Dendritic cell treated with granulocyte-macrophage colony-stimulating factor and Interleukin-4, amounts not matched to agents 40 ng/mL and 50 ng/mL, for 4 days (primary cell): ENCODE measurements at regions not wholly inside any gene's neighbourhood (a gene's known extent, or its start where the extent isn't known, plus 50 kb on each side); places are given as distances from the start of the nearest gene placed in this dataset.

Experiments
- H3K27ac Mint-ChIP-seq: one replicate; pipeline ENCODE4 v1.8.0; 2022; ENCODE audit warnings: mild to moderate bottlenecking, mixed read lengths
- H3K27me3 Mint-ChIP-seq: one replicate; pipeline ENCODE4 v1.8.0; 2022; ENCODE audit warnings: mild to moderate bottlenecking, mixed read lengths
- H3K36me3 Mint-ChIP-seq: one replicate; pipeline ENCODE4 v1.8.0; 2022; ENCODE audit warnings: low read depth, mixed read lengths
- H3K4me1 Mint-ChIP-seq: one replicate; pipeline ENCODE4 v1.8.0; 2022; ENCODE audit warnings: low read depth, mixed read lengths
- H3K4me3 Mint-ChIP-seq: one replicate; pipeline ENCODE4 v1.8.0; 2022; ENCODE audit warnings: mild to moderate bottlenecking, moderate library complexity, mixed read lengths
- H3K9me3 Mint-ChIP-seq: one replicate; pipeline ENCODE4 v1.8.0; 2022; ENCODE audit warnings: mixed read lengths
- intact Hi-C: fragments of 100-400 bp; cut with micrococcal nuclease; formaldehyde crosslinking; loops from one replicate; pipeline ENCODE4 v1.15.0; 2022

- intact Hi-C loops = no loop called here
- no peak overlapping the region for H3K27ac Mint-ChIP-seq
- no peak overlapping the region for H3K4me3 Mint-ChIP-seq
- no peaks in the 10 kb centered on the region for H3K9me3 Mint-ChIP-seq
- H3K36me3 Mint-ChIP-seq = no peaks in the 10 kb centered on the region
- no peaks in the 10 kb centered on the region for H3K27me3 Mint-ChIP-seq
- no peaks in the 10 kb centered on the region for H3K4me1 Mint-ChIP-seq
Observed at GRCh38 chr20:21653628-21654027, 51.8 kb upstream of the PAX1 start.

- intact Hi-C loops = no loop called here
- H3K4me3 Mint-ChIP-seq = no peak overlapping the region
- H3K36me3 Mint-ChIP-seq = no peaks in the 10 kb centered on the region
- no peak overlapping the region for H3K27ac Mint-ChIP-seq
- peaks cover 36% of the 10 kb centered on the region for H3K9me3 Mint-ChIP-seq
- no peaks in the 10 kb centered on the region for H3K4me1 Mint-ChIP-seq
- H3K27me3 Mint-ChIP-seq = no peaks in the 10 kb centered on the region
Observed at GRCh38 chr20:21643417-21643816, 62.0 kb upstream of the PAX1 start.

GRCh38 chr20:21640556-21640955, 64.9 kb upstream of the PAX1 start:
- H3K27ac Mint-ChIP-seq = no peak overlapping the region
- no peaks in the 10 kb centered on the region for H3K4me1 Mint-ChIP-seq
- H3K36me3 Mint-ChIP-seq = no peaks in the 10 kb centered on the region
- no peaks in the 10 kb centered on the region for H3K27me3 Mint-ChIP-seq
- peaks cover 19% of the 10 kb centered on the region for H3K9me3 Mint-ChIP-seq
- H3K4me3 Mint-ChIP-seq = no peak overlapping the region
- intact Hi-C loops = no loop called here

DNA sequence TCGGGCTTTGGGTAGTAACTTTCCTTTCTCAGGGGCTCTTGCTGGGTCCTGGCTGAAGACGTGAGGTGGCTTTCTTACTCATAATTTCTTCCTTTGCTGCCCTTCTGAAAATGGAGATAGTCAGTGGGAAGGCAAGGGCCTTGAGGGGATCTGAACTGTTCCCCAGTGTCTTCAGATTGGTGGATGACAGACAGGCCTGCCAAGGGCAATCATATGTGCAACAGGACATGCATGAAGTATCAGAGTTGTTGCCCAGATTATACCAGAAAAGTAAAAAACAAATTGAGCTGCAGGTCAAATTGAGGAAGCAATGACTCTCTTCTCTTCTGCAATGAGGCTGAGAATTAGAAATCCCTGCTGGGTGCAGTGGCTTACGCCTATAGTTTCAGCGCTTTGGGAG, 71.6 kb upstream of the PAX1 start:
- intact Hi-C loops = no loop called here
- Mint-ChIP-seq H3K27me3 (peaks cover 2% of the 10 kb centered on the region), H3K36me3 (no peaks in the 10 kb centered on the region), H3K4me1 (no peaks in the 10 kb centered on the region), H3K9me3 (no peaks in the 10 kb centered on the region), H3K4me3 (no peak overlapping the region), H3K27ac (no peak overlapping the region)

GRCh38 chr20:21632735-21633053, 72.8 kb upstream of the PAX1 start:
- Mint-ChIP-seq H3K36me3 (no peaks in the 10 kb centered on the region), H3K4me3 (no peak overlapping the region), H3K27ac (no peak overlapping the region), H3K9me3 (no peaks in the 10 kb centered on the region), H3K4me1 (no peaks in the 10 kb centered on the region), H3K27me3 (peaks cover 2% of the 10 kb centered on the region)
- intact Hi-C loops = no loop called here

DNA sequence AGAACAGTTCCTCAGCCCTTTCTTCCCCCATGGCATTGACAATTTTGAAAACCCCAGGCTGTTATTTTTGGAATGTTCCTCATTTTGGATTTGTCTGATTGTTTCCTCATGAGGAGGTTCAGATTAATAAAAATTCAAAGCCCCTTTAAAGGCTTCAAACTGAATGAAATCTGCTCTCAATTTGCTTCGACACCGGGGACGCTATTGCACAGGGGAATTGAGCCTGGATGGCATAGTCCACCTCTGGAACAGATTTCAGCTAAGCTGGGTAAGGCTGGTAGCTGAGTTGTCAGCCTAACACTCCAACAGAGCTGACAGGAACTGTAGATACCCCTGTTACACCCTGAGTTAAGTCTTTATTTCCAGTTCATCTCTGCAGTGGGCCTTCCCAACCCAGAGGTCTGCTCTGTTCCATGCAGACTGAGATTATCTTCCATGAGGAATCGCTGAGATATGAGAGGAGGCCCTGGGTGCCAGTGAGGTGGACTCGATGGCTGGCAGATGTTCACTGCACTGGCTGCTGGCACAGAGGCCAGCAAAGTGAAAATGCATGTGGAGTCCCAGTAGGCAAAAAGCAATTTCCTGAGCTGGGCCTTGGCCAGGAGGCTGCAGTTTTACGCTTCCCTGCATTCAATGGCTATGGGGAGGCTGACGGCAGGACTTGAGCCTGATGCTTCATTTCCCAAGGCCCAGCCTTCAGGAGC, 73.3 kb upstream of the PAX1 start:
- no peaks in the 10 kb centered on the region for H3K36me3 Mint-ChIP-seq
- intact Hi-C loops = no loop called here
- no peak overlapping the region for H3K27ac Mint-ChIP-seq
- H3K9me3 Mint-ChIP-seq = no peaks in the 10 kb centered on the region
- H3K4me1 Mint-ChIP-seq = no peaks in the 10 kb centered on the region
- peaks cover 2% of the 10 kb centered on the region for H3K27me3 Mint-ChIP-seq
- no peak overlapping the region for H3K4me3 Mint-ChIP-seq

GRCh38 chr20:21628800-21629199, 76.7 kb upstream of the PAX1 start:
- Mint-ChIP-seq H3K4me3 (no peak overlapping the region), H3K27me3 (peaks cover 3% of the 10 kb centered on the region), H3K27ac (no peak overlapping the region), H3K9me3 (peaks cover 15% of the 10 kb centered on the region), H3K4me1 (no peaks in the 10 kb centered on the region), H3K36me3 (no peaks in the 10 kb centered on the region)
- intact Hi-C loops = no loop called here

DNA sequence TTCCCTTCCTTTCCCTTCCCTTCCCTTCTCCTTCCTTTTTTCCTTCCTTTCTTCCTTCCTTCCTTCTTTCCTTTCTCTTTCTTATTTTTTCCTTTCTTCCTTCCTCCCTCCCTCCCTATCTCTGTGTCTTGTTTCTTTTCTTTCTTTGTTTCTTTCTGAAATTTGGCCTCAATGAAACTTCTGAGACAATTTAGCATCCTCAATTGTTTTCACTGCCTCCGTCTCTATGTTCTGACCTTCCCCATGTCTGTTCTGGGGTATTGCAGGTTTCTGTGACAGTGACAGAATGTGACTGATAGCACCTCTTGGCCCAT, 81.7 kb upstream of the PAX1 start:
- Mint-ChIP-seq H3K4me1 (no peaks in the 10 kb centered on the region), H3K4me3 (no peak overlapping the region), H3K9me3 (peaks cover 31% of the 10 kb centered on the region), H3K27ac (no peak overlapping the region), H3K27me3 (peaks cover 3% of the 10 kb centered on the region), H3K36me3 (no peaks in the 10 kb centered on the region)
- intact Hi-C loops = no loop called here

DNA sequence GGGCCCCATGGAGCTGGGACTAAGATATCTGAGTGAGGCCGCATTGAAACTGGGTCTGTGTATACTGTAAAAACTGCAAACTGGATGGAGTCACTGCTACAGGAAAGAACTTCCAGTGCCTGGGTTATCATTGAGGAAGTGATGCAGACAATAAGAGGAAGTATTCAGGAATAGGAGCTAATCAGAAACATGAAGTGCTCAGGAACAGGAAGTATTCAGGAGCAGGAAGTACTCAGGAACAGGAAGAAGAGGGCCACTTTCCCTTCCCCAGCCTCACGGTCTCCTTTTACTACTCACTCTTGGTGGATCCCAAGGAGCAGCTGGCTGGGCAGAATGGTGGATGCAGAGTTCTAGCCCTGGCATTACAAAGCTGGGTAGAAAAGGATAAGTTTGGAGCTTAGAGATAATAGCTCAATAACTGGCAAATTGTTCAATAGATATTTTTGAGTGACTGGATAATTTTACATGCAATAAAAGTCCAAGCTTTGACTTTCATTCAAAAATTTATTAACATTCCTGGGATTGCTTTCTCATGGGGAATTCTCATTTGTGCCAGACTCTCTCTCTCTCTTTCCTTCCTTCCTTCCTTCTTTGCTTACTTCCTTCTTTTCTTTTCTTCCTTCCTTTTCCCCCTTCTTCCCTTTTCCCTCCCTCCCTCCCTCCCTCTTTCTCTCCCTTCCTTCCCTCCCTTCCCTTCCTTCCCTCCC, 82.2 kb upstream of the PAX1 start:
- Mint-ChIP-seq H3K36me3 (no peaks in the 10 kb centered on the region), H3K27ac (no peak overlapping the region), H3K9me3 (peaks cover 31% of the 10 kb centered on the region), H3K4me1 (no peaks in the 10 kb centered on the region), H3K27me3 (peaks cover 3% of the 10 kb centered on the region), H3K4me3 (no peak overlapping the region)
- intact Hi-C loops = no loop called here

- H3K4me1 Mint-ChIP-seq = no peaks in the 10 kb centered on the region
- intact Hi-C loops = no loop called here
- H3K4me3 Mint-ChIP-seq = no peak overlapping the region
- no peak overlapping the region for H3K27ac Mint-ChIP-seq
- peaks cover 31% of the 10 kb centered on the region for H3K9me3 Mint-ChIP-seq
- peaks cover 5% of the 10 kb centered on the region for H3K27me3 Mint-ChIP-seq
- no peaks in the 10 kb centered on the region for H3K36me3 Mint-ChIP-seq
Observed at GRCh38 chr20:21622097-21622857, 83.2 kb upstream of the PAX1 start.

- intact Hi-C loops = loop anchor here (5.0 kb wide), 1 partner anchor 782 kb away; no protein-coding TSS in a partner anchor
- Mint-ChIP-seq H3K4me3 (no peak overlapping the region), H3K9me3 (peaks cover 17% of the 10 kb centered on the region), H3K4me1 (no peaks in the 10 kb centered on the region), H3K27ac (no peak overlapping the region), H3K27me3 (peaks cover 10% of the 10 kb centered on the region), H3K36me3 (no peaks in the 10 kb centered on the region)
Observed at GRCh38 chr20:21618759-21619416, 86.6 kb upstream of the PAX1 start.

GRCh38 chr20:21615617-21616080, 89.8 kb upstream of the PAX1 start:
- Mint-ChIP-seq H3K27me3 (peaks cover 10% of the 10 kb centered on the region), H3K9me3 (no peaks in the 10 kb centered on the region), H3K4me3 (no peak overlapping the region), H3K27ac (no peak overlapping the region), H3K36me3 (no peaks in the 10 kb centered on the region), H3K4me1 (no peaks in the 10 kb centered on the region)
- intact Hi-C loops = loop anchor here (5.0 kb wide), 1 partner anchor 778 kb away; no protein-coding TSS in a partner anchor

GRCh38 chr20:21614980-21615379, 90.5 kb upstream of the PAX1 start:
- Mint-ChIP-seq H3K4me3 (no peak overlapping the region), H3K27me3 (peaks cover 10% of the 10 kb centered on the region), H3K27ac (no peak overlapping the region)

GRCh38 chr20:21613512-21613911, 92.0 kb upstream of the PAX1 start:
- Mint-ChIP-seq H3K4me3 (no peak overlapping the region), H3K27me3 (peaks cover 15% of the 10 kb centered on the region), H3K36me3 (no peaks in the 10 kb centered on the region), H3K27ac (no peak overlapping the region), H3K9me3 (no peaks in the 10 kb centered on the region), H3K4me1 (no peaks in the 10 kb centered on the region)
- intact Hi-C loops = no loop called here

More at GRCh38 chr20:21614980-21615379, 90.5 kb upstream of the PAX1 start:
- H3K9me3 Mint-ChIP-seq = no peaks in the 10 kb centered on the region
- no peaks in the 10 kb centered on the region for H3K36me3 Mint-ChIP-seq
- no peaks in the 10 kb centered on the region for H3K4me1 Mint-ChIP-seq
- intact Hi-C loops = loop anchor here (5.0 kb wide), 1 partner anchor 778 kb away; no protein-coding TSS in a partner anchor
